ENCODE measurements at regions not wholly inside any gene's neighbourhood (a gene's known extent, or its start where the extent isn't known, plus 50 kb on each side); places are given as distances from the start of the nearest gene placed in this dataset.

DNA sequence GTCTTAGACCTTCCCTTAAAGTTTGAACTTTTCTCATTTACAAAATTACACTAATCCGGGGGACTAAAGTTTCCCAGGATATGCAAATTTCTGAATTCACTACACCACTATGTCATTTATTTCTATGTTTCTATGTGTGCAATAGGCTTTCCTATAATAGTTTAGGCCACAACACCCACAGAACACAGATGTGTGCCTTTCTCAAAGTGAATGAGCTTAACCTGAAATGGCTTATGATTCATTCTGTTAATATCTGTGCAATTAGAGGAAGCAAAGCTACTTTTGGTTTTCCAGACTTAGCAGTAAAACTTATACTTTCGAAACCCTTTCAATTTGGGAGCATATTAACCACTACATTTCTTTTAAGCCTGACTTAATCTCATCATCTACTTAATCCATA lies 748.1 kb downstream of the GBE1 start:
- ATAC-seq (no peak), FAIRE-seq (no peak), DNase-seq (ENCODE audit: low read depth in 1 of 2, low spot score in 1 of 2) (no peak)
- H3K4me3 ChIP-seq = no peak overlapping the region
- POLR2A ChIA-PET = no interaction called here
- WGBS (ENCODE audit: missing lambda C conversion rate) = 31% methylated on average over 2 of the region's 2 CpGs
- no peak overlapping the region for H3K27ac ChIP-seq
- H3K4me2 ChIP-seq = no peak overlapping the region
- no peaks in the 10 kb centered on the region for H3K4me1 ChIP-seq
- CTCF ChIA-PET = no interaction called here
- TF ChIP-seq SREBF2 (IDR thresholded peaks at IDR 0.05) = no peak
- no peak for TF ChIP-seq RAD21 (conservative IDR thresholded peaks at IDR 0.05 in 1 of 2, IDR thresholded peaks at IDR 0.05 in 1 of 2)
- TF ChIP-seq TFCP2L1 (CRISPR knock-in tag; IDR thresholded peaks at IDR 0.05) = no peak
- no peak for TF ChIP-seq FOSL2 (IDR thresholded peaks at IDR 0.05)
- TF ChIP-seq FOSL2 (CRISPR knock-in tag; IDR thresholded peaks at IDR 0.05) = no peak
- TF ChIP-seq, protein P1, sequence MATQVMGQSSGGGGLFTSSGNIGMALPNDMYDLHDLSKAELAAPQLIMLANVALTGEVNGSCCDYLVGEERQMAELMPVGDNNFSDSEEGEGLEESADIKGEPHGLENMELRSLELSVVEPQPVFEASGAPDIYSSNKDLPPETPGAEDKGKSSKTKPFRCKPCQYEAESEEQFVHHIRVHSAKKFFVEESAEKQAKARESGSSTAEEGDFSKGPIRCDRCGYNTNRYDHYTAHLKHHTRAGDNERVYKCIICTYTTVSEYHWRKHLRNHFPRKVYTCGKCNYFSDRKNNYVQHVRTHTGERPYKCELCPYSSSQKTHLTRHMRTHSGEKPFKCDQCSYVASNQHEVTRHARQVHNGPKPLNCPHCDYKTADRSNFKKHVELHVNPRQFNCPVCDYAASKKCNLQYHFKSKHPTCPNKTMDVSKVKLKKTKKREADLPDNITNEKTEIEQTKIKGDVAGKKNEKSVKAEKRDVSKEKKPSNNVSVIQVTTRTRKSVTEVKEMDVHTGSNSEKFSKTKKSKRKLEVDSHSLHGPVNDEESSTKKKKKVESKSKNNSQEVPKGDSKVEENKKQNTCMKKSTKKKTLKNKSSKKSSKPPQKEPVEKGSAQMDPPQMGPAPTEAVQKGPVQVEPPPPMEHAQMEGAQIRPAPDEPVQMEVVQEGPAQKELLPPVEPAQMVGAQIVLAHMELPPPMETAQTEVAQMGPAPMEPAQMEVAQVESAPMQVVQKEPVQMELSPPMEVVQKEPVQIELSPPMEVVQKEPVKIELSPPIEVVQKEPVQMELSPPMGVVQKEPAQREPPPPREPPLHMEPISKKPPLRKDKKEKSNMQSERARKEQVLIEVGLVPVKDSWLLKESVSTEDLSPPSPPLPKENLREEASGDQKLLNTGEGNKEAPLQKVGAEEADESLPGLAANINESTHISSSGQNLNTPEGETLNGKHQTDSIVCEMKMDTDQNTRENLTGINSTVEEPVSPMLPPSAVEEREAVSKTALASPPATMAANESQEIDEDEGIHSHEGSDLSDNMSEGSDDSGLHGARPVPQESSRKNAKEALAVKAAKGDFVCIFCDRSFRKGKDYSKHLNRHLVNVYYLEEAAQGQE (IDR thresholded peaks at IDR 0.05) = no peak
- no peak for TF ChIP-seq CHD4 (IDR thresholded peaks at IDR 0.05; ENCODE audit: borderline replicate concordance)
- TF ChIP-seq HOXB5 (CRISPR knock-in tag; IDR thresholded peaks at IDR 0.05) = no peak
- no peak for TF ChIP-seq PHF8 (IDR thresholded peaks at IDR 0.05; ENCODE audit: borderline replicate concordance, low read depth)
- no peak for TF ChIP-seq RARB (CRISPR knock-in tag; IDR thresholded peaks at IDR 0.05)
- TF ChIP-seq HEYL (CRISPR knock-in tag; IDR thresholded peaks at IDR 0.05) = no peak
- no peak for TF ChIP-seq RCOR1 (IDR thresholded peaks at IDR 0.05; ENCODE audit: low read depth, low read length)
- no peak for TF ChIP-seq CBX2 (IDR thresholded peaks at IDR 0.05; ENCODE audit: borderline replicate concordance, low read depth)
- TF ChIP-seq, protein P2, sequence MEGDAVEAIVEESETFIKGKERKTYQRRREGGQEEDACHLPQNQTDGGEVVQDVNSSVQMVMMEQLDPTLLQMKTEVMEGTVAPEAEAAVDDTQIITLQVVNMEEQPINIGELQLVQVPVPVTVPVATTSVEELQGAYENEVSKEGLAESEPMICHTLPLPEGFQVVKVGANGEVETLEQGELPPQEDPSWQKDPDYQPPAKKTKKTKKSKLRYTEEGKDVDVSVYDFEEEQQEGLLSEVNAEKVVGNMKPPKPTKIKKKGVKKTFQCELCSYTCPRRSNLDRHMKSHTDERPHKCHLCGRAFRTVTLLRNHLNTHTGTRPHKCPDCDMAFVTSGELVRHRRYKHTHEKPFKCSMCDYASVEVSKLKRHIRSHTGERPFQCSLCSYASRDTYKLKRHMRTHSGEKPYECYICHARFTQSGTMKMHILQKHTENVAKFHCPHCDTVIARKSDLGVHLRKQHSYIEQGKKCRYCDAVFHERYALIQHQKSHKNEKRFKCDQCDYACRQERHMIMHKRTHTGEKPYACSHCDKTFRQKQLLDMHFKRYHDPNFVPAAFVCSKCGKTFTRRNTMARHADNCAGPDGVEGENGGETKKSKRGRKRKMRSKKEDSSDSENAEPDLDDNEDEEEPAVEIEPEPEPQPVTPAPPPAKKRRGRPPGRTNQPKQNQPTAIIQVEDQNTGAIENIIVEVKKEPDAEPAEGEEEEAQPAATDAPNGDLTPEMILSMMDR (IDR thresholded peaks at IDR 0.05) = no peak
- no peak for TF ChIP-seq BHLHE40 (IDR thresholded peaks at IDR 0.05; ENCODE audit: low read depth, low read length)
- TF ChIP-seq, protein P3, sequence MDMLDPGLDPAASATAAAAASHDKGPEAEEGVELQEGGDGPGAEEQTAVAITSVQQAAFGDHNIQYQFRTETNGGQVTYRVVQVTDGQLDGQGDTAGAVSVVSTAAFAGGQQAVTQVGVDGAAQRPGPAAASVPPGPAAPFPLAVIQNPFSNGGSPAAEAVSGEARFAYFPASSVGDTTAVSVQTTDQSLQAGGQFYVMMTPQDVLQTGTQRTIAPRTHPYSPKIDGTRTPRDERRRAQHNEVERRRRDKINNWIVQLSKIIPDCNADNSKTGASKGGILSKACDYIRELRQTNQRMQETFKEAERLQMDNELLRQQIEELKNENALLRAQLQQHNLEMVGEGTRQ (IDR thresholded peaks at IDR 0.05) = no peak
- no peak for TF ChIP-seq RFX5 (IDR thresholded peaks at IDR 0.05)
- TF ChIP-seq HOXA7 (CRISPR knock-in tag; IDR thresholded peaks at IDR 0.05) = no peak
- no peak for TF ChIP-seq NPAS2 (CRISPR knock-in tag; IDR thresholded peaks at IDR 0.05; ENCODE audit: borderline replicate concordance)
- TF ChIP-seq ZFP36 (IDR thresholded peaks at IDR 0.05; ENCODE audit: borderline replicate concordance, partially characterized antibody) = no peak
- TF ChIP-seq, protein P4, sequence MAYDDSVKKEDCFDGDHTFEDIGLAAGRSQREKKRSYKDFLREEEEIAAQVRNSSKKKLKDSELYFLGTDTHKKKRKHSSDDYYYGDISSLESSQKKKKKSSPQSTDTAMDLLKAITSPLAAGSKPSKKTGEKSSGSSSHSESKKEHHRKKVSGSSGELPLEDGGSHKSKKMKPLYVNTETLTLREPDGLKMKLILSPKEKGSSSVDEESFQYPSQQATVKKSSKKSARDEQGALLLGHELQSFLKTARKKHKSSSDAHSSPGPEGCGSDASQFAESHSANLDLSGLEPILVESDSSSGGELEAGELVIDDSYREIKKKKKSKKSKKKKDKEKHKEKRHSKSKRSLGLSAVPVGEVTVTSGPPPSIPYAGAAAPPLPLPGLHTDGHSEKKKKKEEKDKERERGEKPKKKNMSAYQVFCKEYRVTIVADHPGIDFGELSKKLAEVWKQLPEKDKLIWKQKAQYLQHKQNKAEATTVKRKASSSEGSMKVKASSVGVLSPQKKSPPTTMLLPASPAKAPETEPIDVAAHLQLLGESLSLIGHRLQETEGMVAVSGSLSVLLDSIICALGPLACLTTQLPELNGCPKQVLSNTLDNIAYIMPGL (CRISPR knock-in tag; IDR thresholded peaks at IDR 0.05; ENCODE audit: borderline replicate concordance) = no peak
- no peaks in the 10 kb centered on the region; the same call in 2 of the 3 replicates for H3K9me3 ChIP-seq

Measured in A549 (cell line).